ENCODE measurements at regions not wholly inside any gene's neighbourhood (a gene's known extent, or its start where the extent isn't known, plus 50 kb on each side); places are given as distances from the start of the nearest gene placed in this dataset.

DNA sequence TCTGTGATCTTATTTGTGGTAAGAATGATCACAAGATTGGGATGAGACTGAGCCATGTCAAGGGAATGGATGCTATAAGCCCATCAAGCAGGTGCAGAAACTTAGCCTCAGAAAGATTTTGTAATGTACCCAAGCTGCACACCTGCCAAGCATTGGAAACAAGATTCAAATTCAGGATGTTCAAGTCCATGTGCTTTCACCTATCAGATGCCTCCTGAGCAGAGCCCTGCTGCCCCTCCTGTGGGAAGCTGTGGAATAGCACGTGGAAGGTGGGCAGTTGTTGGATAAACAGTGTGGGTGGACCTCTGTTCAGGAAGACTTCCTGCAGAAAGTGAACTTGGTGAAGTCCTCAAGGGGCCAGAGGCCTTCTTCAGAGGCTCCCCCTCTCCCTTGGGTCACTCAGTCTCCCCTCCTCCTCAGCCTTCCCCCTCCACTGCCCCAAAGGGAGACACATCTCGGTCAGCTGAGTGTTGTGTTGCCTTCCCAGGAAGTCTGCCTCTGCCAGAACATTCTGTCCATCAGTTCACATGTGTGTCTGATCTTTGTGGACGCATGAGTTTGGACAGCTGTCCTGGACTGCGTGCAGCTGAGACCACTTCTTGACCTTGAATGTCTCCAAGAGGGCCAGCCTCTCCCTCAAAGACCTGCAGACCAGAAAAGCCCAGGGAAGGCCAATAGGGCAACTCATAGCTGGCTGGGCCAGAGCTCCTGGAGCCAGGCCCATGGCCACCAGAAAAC, 186.1 kb downstream of the INHBB start:
- DNase-seq: no peak
- H3K4me1 Mint-ChIP-seq: no peaks in the 10 kb centered on the region
- H3K79me2 ChIP-seq (ENCODE audit: control insufficient read depth, insufficient read depth, low read length): no peaks in the 10 kb centered on the region
- H3K27ac Mint-ChIP-seq: no peak overlapping the region
- ChIA-PET CTCF (no interaction called here), POLR2A (no interaction called here)
- no peaks in the 10 kb centered on the region for H4K20me1 ChIP-seq (ENCODE audit: control insufficient read depth, insufficient read depth, low read length, poor library complexity, severe bottlenecking)
- WGBS (ENCODE audit: insufficient coverage): 75% methylated on average over 3 of the region's 4 CpGs
- H3K4me3 ChIP-seq (ENCODE audit: control extremely low read depth in 1 of 5, extremely low read depth in 1 of 5, insufficient read depth in 1 of 5, low read depth in 2 of 5, low read length in 4 of 5): no peak overlapping the region
- TF ChIP-seq, protein P1, sequence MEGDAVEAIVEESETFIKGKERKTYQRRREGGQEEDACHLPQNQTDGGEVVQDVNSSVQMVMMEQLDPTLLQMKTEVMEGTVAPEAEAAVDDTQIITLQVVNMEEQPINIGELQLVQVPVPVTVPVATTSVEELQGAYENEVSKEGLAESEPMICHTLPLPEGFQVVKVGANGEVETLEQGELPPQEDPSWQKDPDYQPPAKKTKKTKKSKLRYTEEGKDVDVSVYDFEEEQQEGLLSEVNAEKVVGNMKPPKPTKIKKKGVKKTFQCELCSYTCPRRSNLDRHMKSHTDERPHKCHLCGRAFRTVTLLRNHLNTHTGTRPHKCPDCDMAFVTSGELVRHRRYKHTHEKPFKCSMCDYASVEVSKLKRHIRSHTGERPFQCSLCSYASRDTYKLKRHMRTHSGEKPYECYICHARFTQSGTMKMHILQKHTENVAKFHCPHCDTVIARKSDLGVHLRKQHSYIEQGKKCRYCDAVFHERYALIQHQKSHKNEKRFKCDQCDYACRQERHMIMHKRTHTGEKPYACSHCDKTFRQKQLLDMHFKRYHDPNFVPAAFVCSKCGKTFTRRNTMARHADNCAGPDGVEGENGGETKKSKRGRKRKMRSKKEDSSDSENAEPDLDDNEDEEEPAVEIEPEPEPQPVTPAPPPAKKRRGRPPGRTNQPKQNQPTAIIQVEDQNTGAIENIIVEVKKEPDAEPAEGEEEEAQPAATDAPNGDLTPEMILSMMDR (IDR thresholded peaks at IDR 0.05): no peak
- TF ChIP-seq EZH2 (IDR thresholded peaks at IDR 0.05; ENCODE audit: borderline replicate concordance, insufficient read depth, low read depth, low read length, poor library complexity, severe bottlenecking): no peak
- H3K27me3 ChIP-seq (replicated peaks in 1 of 4; ENCODE audit: control extremely low read depth in 1 of 4, control insufficient read depth in 3 of 4, insufficient read depth in 4 of 4, low read length in 3 of 4): no peaks in the 10 kb centered on the region
- H3K4me2 ChIP-seq (replicated peaks; ENCODE audit: low read depth, low read length, poor library complexity, severe bottlenecking): no peak overlapping the region
- intact Hi-C loops (cut with micrococcal nuclease): no loop called here
- ATAC-seq (ENCODE audit: low read depth): no peak
- no peaks in the 10 kb centered on the region for H3K9me3 Mint-ChIP-seq (ENCODE audit: insufficient read depth)
- H2AFZ ChIP-seq (ENCODE audit: insufficient read depth, low read depth, low read length, poor library complexity, severe bottlenecking): no peak overlapping the region
- no peaks in the 10 kb centered on the region for H3K36me3 ChIP-seq (replicated peaks in 1 of 2; ENCODE audit: control extremely low read depth in 1 of 2, control insufficient read depth in 1 of 2, extremely low read depth in 1 of 2, insufficient read depth in 2 of 2, low read length in 1 of 2)
- H3K9me3 ChIP-seq (ENCODE audit: control extremely low read depth in 1 of 3, control insufficient read depth in 2 of 3, insufficient read depth in 1 of 3, low read length in 2 of 3): peaks cover 0 to 36% (median 0%) of the 10 kb centered on the region in 3 donors
- H3K4me1 ChIP-seq (ENCODE audit: control insufficient read depth in 2 of 2, insufficient read depth in 2 of 2, low read length in 2 of 2): no peaks in the 10 kb centered on the region
- H3K27ac ChIP-seq (ENCODE audit: low read length in 2 of 2): no peak overlapping the region
- H3K9ac ChIP-seq (ENCODE audit: low read length): no peak overlapping the region
- H3K4me3 Mint-ChIP-seq: no peak overlapping the region
- peaks cover 9% of the 10 kb centered on the region for H3K27me3 Mint-ChIP-seq

- Histone ChIP-seq H3K27me3 (replicated peaks in 1 of 4; ENCODE audit: control extremely low read depth in 1 of 4, control insufficient read depth in 3 of 4, insufficient read depth in 4 of 4, low read length in 3 of 4) (no peaks in the 10 kb centered on the region), H3K9ac (ENCODE audit: low read length) (no peak overlapping the region), H3K9me3 (ENCODE audit: control extremely low read depth in 1 of 3, control insufficient read depth in 2 of 3, insufficient read depth in 1 of 3, low read length in 2 of 3) (peaks cover 0 to 31% (median 0%) of the 10 kb centered on the region in 3 donors), H3K4me2 (replicated peaks; ENCODE audit: low read depth, low read length, poor library complexity, severe bottlenecking) (no peak overlapping the region), H3K79me2 (ENCODE audit: control insufficient read depth, insufficient read depth, low read length) (no peaks in the 10 kb centered on the region), H4K20me1 (ENCODE audit: control insufficient read depth, insufficient read depth, low read length, poor library complexity, severe bottlenecking) (no peaks in the 10 kb centered on the region), H3K4me1 (ENCODE audit: control insufficient read depth in 2 of 2, insufficient read depth in 2 of 2, low read length in 2 of 2) (no peaks in the 10 kb centered on the region), H3K27ac (ENCODE audit: low read length in 2 of 2) (no peak overlapping the region), H3K4me3 (ENCODE audit: control extremely low read depth in 1 of 5, extremely low read depth in 1 of 5, insufficient read depth in 1 of 5, low read depth in 2 of 5, low read length in 4 of 5) (no peak overlapping the region), H2AFZ (ENCODE audit: insufficient read depth, low read depth, low read length, poor library complexity, severe bottlenecking) (no peak overlapping the region), H3K36me3 (replicated peaks in 1 of 2; ENCODE audit: control extremely low read depth in 1 of 2, control insufficient read depth in 1 of 2, extremely low read depth in 1 of 2, insufficient read depth in 2 of 2, low read length in 1 of 2) (no peaks in the 10 kb centered on the region)
- DNase-seq: no peak
- Mint-ChIP-seq H3K27me3 (peaks cover 2% of the 10 kb centered on the region), H3K4me1 (no peaks in the 10 kb centered on the region), H3K4me3 (no peak overlapping the region), H3K9me3 (ENCODE audit: insufficient read depth) (no peaks in the 10 kb centered on the region), H3K27ac (no peak overlapping the region)
- no peak for ATAC-seq (ENCODE audit: low read depth)
- WGBS (ENCODE audit: insufficient coverage): 90% methylated on average over 8 of the region's 8 CpGs
- ChIA-PET POLR2A (no interaction called here), CTCF (no interaction called here)
- intact Hi-C loops (cut with micrococcal nuclease): no loop called here
- no peak for TF ChIP-seq EZH2 (IDR thresholded peaks at IDR 0.05; ENCODE audit: borderline replicate concordance, insufficient read depth, low read depth, low read length, poor library complexity, severe bottlenecking)
- TF ChIP-seq, protein P1 (IDR thresholded peaks at IDR 0.05): no peak
These were observed 187.7 kb downstream of the INHBB start for GRCh38 chr2:120533625-120534024.

All from B cell (primary cell).